Endothelial cell of umbilical vein (primary cell): ENCODE measurements at regions not wholly inside any gene's neighbourhood (a gene's known extent, or its start where the extent isn't known, plus 50 kb on each side); places are given as distances from the start of the nearest gene placed in this dataset.

Experiments
- BruUV-seq: library from RNA; stranded (reverse); fragments of 400-500 nt; replicated peaks from 2 replicates; lab custom pipeline; 2021; lab: Mats Ljungman, UMichigan
- CTCF ChIA-PET: fragments of 300-600, 350-600 bp; sonication (Branson Sonifier 250); formaldehyde crosslinking; loops from one replicate; lab custom pipeline; 2021; ENCODE audit warnings: antibody characterized with exemption, inconsistent platforms; lab: Charles Lee
- POLR2A ChIA-PET: fragments of 300-600, 350-600 bp; sonication (Branson Sonifier 250); formaldehyde crosslinking; loops from one replicate; lab custom pipeline; 2021; ENCODE audit warnings: antibody characterized with exemption, inconsistent platforms; lab: Charles Lee
- DNase-seq: peaks from one replicate; pipeline ENCODE4 v3.0.0-alpha.2; 2011; ENCODE audit warnings: low read depth, low spot score
- FAIRE-seq: peaks from 2 replicates; lab custom pipeline; 2011; peaks lifted over from hg19 to GRCh38; lab: Jason Lieb, UNC
- H2AFZ ChIP-seq: 2 replicates; pipeline ENCODE4 v1.6.0; 2012; ENCODE audit warnings: low read depth, low read length, control low read depth, inconsistent platforms
- H3K27ac ChIP-seq: 2 replicates; pipeline ENCODE4 v1.5.1; 2011; ENCODE audit warnings: low read depth, mild to moderate bottlenecking, control low read depth, low read length, moderate library complexity; ENCODE audit not compliant: insufficient read depth
- H3K27me3 ChIP-seq, 2 experiments: 2 replicates each; pipeline versions ENCODE4 v1.6.0 to v1.6.1; 2011; ENCODE audit warnings: low read length in 2 of 2, mixed read lengths in 1 of 2; ENCODE audit not compliant: control insufficient read depth in 2 of 2, insufficient read depth in 2 of 2
- H3K36me3 ChIP-seq, 2 experiments: 2 replicates in 1 of 2; 3 replicates in 1 of 2; pipeline ENCODE4 v1.5.1; 2011; ENCODE audit warnings: low read length in 2 of 2, mild to moderate bottlenecking in 1 of 2, moderate library complexity in 1 of 2; ENCODE audit not compliant: control insufficient read depth in 2 of 2, insufficient read depth in 2 of 2; ENCODE audit errors: extremely low read depth in 1 of 2
- H3K4me1 ChIP-seq: 3 replicates; pipeline ENCODE4 v1.5.1; 2011; ENCODE audit warnings: mild to moderate bottlenecking, low read length; ENCODE audit not compliant: control insufficient read depth, insufficient read depth; ENCODE audit errors: extremely low read depth
- H3K4me2 ChIP-seq: 2 replicates; pipeline ENCODE4 v1.6.1; 2011; ENCODE audit warnings: low read length, control low read depth, mixed read lengths; ENCODE audit not compliant: insufficient read depth
- H3K4me3 ChIP-seq, 3 experiments: fragments of 200-600 bp in 1 of 3; sonication (generic), shearing (Covaris generic) in 1 of 3; replicated peaks in 1 of 3; 2 replicates each; pipeline ENCODE4 v1.5.1; 2011 to 2016; ENCODE audit warnings: control low read depth in 3 of 3, low read length in 3 of 3, mild to moderate bottlenecking in 2 of 3, inconsistent platforms in 1 of 3, low read depth in 1 of 3, moderate library complexity in 1 of 3; ENCODE audit not compliant: insufficient read depth in 1 of 3
- H3K79me2 ChIP-seq: 2 replicates; pipeline ENCODE4 v1.6.0; 2012; ENCODE audit warnings: low read length, inconsistent platforms; ENCODE audit not compliant: control insufficient read depth, insufficient read depth
- H3K9ac ChIP-seq: replicated peaks from 2 replicates; pipeline ENCODE3; 2011; ENCODE audit warnings: low read length, control low read depth; ENCODE audit not compliant: insufficient read depth; ENCODE audit errors: extremely low read depth
- H3K9me1 ChIP-seq: replicated peaks from 3 replicates; pipeline ENCODE4 v1.6.0; 2011; ENCODE audit warnings: mild to moderate bottlenecking, low read length; ENCODE audit not compliant: control insufficient read depth, insufficient read depth; ENCODE audit errors: extremely low read depth
- H3K9me3 ChIP-seq: replicated peaks from 2 replicates; pipeline ENCODE4 v1.5.1; 2012; ENCODE audit warnings: low read length, inconsistent platforms; ENCODE audit not compliant: control insufficient read depth, insufficient read depth
- H4K20me1 ChIP-seq: replicated peaks from 2 replicates; pipeline ENCODE3; 2011; ENCODE audit warnings: mild to moderate bottlenecking, low read length; ENCODE audit not compliant: control insufficient read depth, insufficient read depth; ENCODE audit errors: extremely low read depth
- CTCF ChIP-seq, 2 donors: IDR thresholded peaks; 1 replicate in 1 of 2; 2 replicates in 1 of 2; pipeline ENCODE4 v1.5.1; 2011; ENCODE audit warnings: low read length in 2 of 2, mild to moderate bottlenecking in 2 of 2, moderate library complexity in 2 of 2, control low read depth in 1 of 2, inconsistent platforms in 1 of 2, low read depth in 1 of 2; ENCODE audit not compliant: insufficient read depth in 1 of 2; ENCODE audit errors: extremely low read depth in 1 of 2
- EZH2 ChIP-seq: IDR thresholded peaks from 2 replicates; pipeline ENCODE4 v1.6.1; 2012; ENCODE audit warnings: borderline replicate concordance, low read depth, mild to moderate bottlenecking, moderate library complexity, low read length, inconsistent platforms; ENCODE audit not compliant: severe bottlenecking
- GATA2 ChIP-seq: IDR thresholded peaks from 2 replicates; pipeline ENCODE4 v1.7.0; 2011; ENCODE audit warnings: low read depth, mild to moderate bottlenecking, moderate library complexity, mixed read lengths, low read length; ENCODE audit not compliant: insufficient read length, insufficient read depth
- JUN ChIP-seq: IDR thresholded peaks from 2 replicates; pipeline ENCODE4 v1.6.1; 2011; ENCODE audit warnings: borderline replicate concordance, low read depth; ENCODE audit not compliant: insufficient read length, insufficient read depth
- MYC ChIP-seq: IDR thresholded peaks from one replicate; pipeline ENCODE4 v1.6.1; 2011; ENCODE audit warnings: mild to moderate bottlenecking, low read depth, low read length
- POLR2A ChIP-seq: IDR thresholded peaks from 2 replicates; pipeline ENCODE4 v1.6.1; 2012; ENCODE audit warnings: low read depth, mild to moderate bottlenecking, control low read depth, low read length
- dilution Hi-C: fragments of 300-500 bp; cut with MboI; formaldehyde crosslinking; loops from one replicate; pipeline ENCODE4 v1.15.0; 2019; ENCODE audit warnings: low sequenced_read_pairs; ENCODE audit not compliant: extremely low pct_ligation_motif_present
- intact Hi-C: fragments of 100-400 bp; cut with micrococcal nuclease; formaldehyde crosslinking; loops from one replicate; pipeline ENCODE4 v1.10.0; 2022

DNA sequence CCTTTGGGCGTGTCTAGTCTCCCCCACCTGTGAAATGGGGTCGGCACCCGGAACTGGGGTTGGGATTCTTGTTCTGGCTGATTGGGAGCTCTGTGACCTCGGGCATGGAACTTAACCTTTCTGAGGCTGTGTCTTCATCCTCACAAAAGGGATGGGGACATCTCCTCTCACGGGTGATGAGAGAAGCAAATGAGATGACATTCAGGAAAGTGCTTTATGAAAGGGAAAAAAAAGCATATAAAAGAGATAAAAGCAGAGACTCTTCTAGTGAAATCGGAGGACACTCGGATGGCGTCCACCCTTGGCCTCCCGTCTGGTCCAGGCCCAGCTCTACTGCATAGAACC lies 98.9 kb downstream of the LRRC74A start:
- POLR2A ChIA-PET = no interaction called here

More for the DNA sequence above, 98.9 kb downstream of the LRRC74A start:
- H3K79me2 ChIP-seq = no peaks in the 10 kb centered on the region
- dilution Hi-C loops = no loop called here
- H3K4me3 ChIP-seq = no peak overlapping the region
- no peak for TF ChIP-seq EZH2
- TF ChIP-seq POLR2A = no peak
- no peak for TF ChIP-seq JUN
- no peak for TF ChIP-seq CTCF (IDR thresholded peaks at IDR 0.05; ENCODE audit: extremely low read depth in 1 of 2, insufficient read depth in 1 of 2, low read depth in 1 of 2, low read length in 2 of 2)
- no peak for TF ChIP-seq MYC
- TF ChIP-seq GATA2 = no peak
- no peak overlapping the region for H3K4me2 ChIP-seq
- CTCF ChIA-PET = interaction anchor here (0.9 to 1.5 kb wide), 3 partner anchors 12 to 53 kb away, joined by 3 to 5 read pairs (median 3); no protein-coding TSS in a partner anchor
- no peak overlapping the region for H3K27ac ChIP-seq
- intact Hi-C loops = no loop called here
- no peak for DNase-seq
- H3K9me3 ChIP-seq = no peaks in the 10 kb centered on the region
- peaks cover 5% of the 10 kb centered on the region for H3K4me1 ChIP-seq
- FAIRE-seq = no peak
- no peak overlapping the region for H2AFZ ChIP-seq
- no peaks in the 10 kb centered on the region for H4K20me1 ChIP-seq
- no peaks in the 10 kb centered on the region for H3K27me3 ChIP-seq
- H3K9me1 ChIP-seq = no peaks in the 10 kb centered on the region
- H3K36me3 ChIP-seq = no peaks in the 10 kb centered on the region
- BruUV-seq = no TSS peak
- no peak overlapping the region for H3K9ac ChIP-seq
